Keratinocyte (primary cell): ENCODE measurements at regions not wholly inside any gene's neighbourhood (a gene's known extent, or its start where the extent isn't known, plus 50 kb on each side); places are given as distances from the start of the nearest gene placed in this dataset.

Experiments
- DNase-seq: peaks from one replicate; pipeline ENCODE4 v3.0.0-alpha.2; 2011; ENCODE audit warnings: low read depth, missing footprints, low spot score
- FAIRE-seq: peaks from 2 replicates; lab custom pipeline; 2011; peaks lifted over from hg19 to GRCh38; lab: Jason Lieb, UNC
- H2AFZ ChIP-seq: 2 replicates; pipeline ENCODE4 v1.6.0; 2012; ENCODE audit warnings: low read length, control low read depth, inconsistent platforms; ENCODE audit not compliant: control insufficient read depth
- H3K27ac ChIP-seq: 2 replicates; pipeline ENCODE4 v1.5.1; 2011; ENCODE audit warnings: low read length; ENCODE audit not compliant: control insufficient read depth, insufficient read depth
- H3K27me3 ChIP-seq: 3 replicates; pipeline ENCODE4 v1.6.0; 2011; ENCODE audit warnings: low read length; ENCODE audit not compliant: control insufficient read depth, insufficient read depth; ENCODE audit errors: extremely low read depth
- H3K36me3 ChIP-seq, 2 experiments: 2 replicates in 1 of 2; 3 replicates in 1 of 2; pipeline ENCODE4 v1.5.1; 2011; ENCODE audit warnings: low read length in 2 of 2, mild to moderate bottlenecking in 1 of 2; ENCODE audit not compliant: control insufficient read depth in 2 of 2, insufficient read depth in 2 of 2; ENCODE audit errors: extremely low read depth in 1 of 2
- H3K4me1 ChIP-seq: 3 replicates; pipeline ENCODE4 v1.5.1; 2011; ENCODE audit warnings: low read length; ENCODE audit not compliant: control insufficient read depth, insufficient read depth; ENCODE audit errors: extremely low read depth
- H3K4me2 ChIP-seq: 3 replicates; pipeline ENCODE4 v1.6.0; 2011; ENCODE audit warnings: low read depth, low read length; ENCODE audit not compliant: control insufficient read depth, insufficient read depth; ENCODE audit errors: extremely low read depth
- H3K4me3 ChIP-seq, 3 experiments: fragments of 200-600 bp in 1 of 3; sonication (generic) in 1 of 3; 2 replicates in 2 of 3; 3 replicates in 1 of 3; pipeline ENCODE4 v1.5.1; 2011 to 2016; ENCODE audit warnings: low read length in 3 of 3, mild to moderate bottlenecking in 3 of 3, control low read depth in 2 of 3, inconsistent platforms in 1 of 3, low read depth in 1 of 3, mixed read lengths in 1 of 3, mixed run types in 1 of 3, moderate library complexity in 1 of 3; ENCODE audit not compliant: control insufficient read depth in 2 of 3, insufficient read depth in 2 of 3; ENCODE audit errors: extremely low read depth in 1 of 3
- H3K79me2 ChIP-seq: 2 replicates; pipeline ENCODE4 v1.6.0; 2012; ENCODE audit warnings: low read length; ENCODE audit not compliant: control insufficient read depth, insufficient read depth
- H3K9ac ChIP-seq: 3 replicates; pipeline ENCODE4 v1.6.0; 2011; ENCODE audit warnings: low read length; ENCODE audit not compliant: control insufficient read depth, insufficient read depth; ENCODE audit errors: extremely low read depth
- H3K9me1 ChIP-seq: 3 replicates; pipeline ENCODE4 v1.6.0; 2011; ENCODE audit warnings: low read length; ENCODE audit not compliant: control insufficient read depth, insufficient read depth; ENCODE audit errors: extremely low read depth
- H3K9me3 ChIP-seq: 2 replicates; pipeline ENCODE4 v1.5.1; 2012; ENCODE audit warnings: low read depth, low read length; ENCODE audit not compliant: control insufficient read depth
- H4K20me1 ChIP-seq: 3 replicates; pipeline ENCODE4 v1.6.0; 2011; ENCODE audit warnings: low read length; ENCODE audit not compliant: control insufficient read depth, insufficient read depth; ENCODE audit errors: extremely low read depth
- CTCF ChIP-seq, 3 experiments: IDR thresholded peaks in 1 of 3; conservative IDR thresholded peaks in 1 of 3; optimal IDR thresholded peaks in 1 of 3; 2 replicates in 2 of 3; 3 replicates in 1 of 3; pipeline versions ENCODE3 to v1.5.1; 2011; ENCODE audit warnings: low read length in 3 of 3, mild to moderate bottlenecking in 3 of 3, moderate library complexity in 2 of 3, control low read depth in 1 of 3, inconsistent platforms in 1 of 3; ENCODE audit not compliant: insufficient read depth in 2 of 3; ENCODE audit errors: extremely low read depth in 1 of 3
- EZH2 ChIP-seq: IDR thresholded peaks from one replicate; pipeline ENCODE4 v1.6.1; 2012; ENCODE audit warnings: inconsistent platforms, mild to moderate bottlenecking, low read length, moderate library complexity
- dilution Hi-C: fragments of 300-500 bp; cut with MboI; formaldehyde crosslinking; loops from one replicate; pipeline ENCODE4 v1.7.0; 2020; ENCODE audit warnings: low sequenced_read_pairs; ENCODE audit not compliant: extremely low pct_ligation_motif_present

GRCh38 chr2:16123421-16123820 lies 183.1 kb downstream of the MYCN start:
- no peaks in the 10 kb centered on the region for H3K36me3 ChIP-seq
- dilution Hi-C loops, result no loop called here
- H3K27me3 ChIP-seq, result no peaks in the 10 kb centered on the region
- H3K4me2 ChIP-seq, result no peak overlapping the region
- no peak overlapping the region for H2AFZ ChIP-seq
- no peak overlapping the region for H3K9ac ChIP-seq
- TF ChIP-seq EZH2, result no peak
- no peak overlapping the region for H3K27ac ChIP-seq
- H3K9me3 ChIP-seq, result no peaks in the 10 kb centered on the region
- no peak for DNase-seq
- no peak overlapping the region for H3K4me3 ChIP-seq
- no peaks in the 10 kb centered on the region for H3K9me1 ChIP-seq
- H3K4me1 ChIP-seq, result peaks cover 3% of the 10 kb centered on the region
- FAIRE-seq, result no peak
- no peaks in the 10 kb centered on the region for H3K79me2 ChIP-seq
- H4K20me1 ChIP-seq, result no peaks in the 10 kb centered on the region

GRCh38 chr2:16122556-16122955 lies 182.2 kb downstream of the MYCN start:
- Histone ChIP-seq H4K20me1 (no peaks in the 10 kb centered on the region), H3K79me2 (no peaks in the 10 kb centered on the region), H3K27me3 (no peaks in the 10 kb centered on the region), H3K4me1 (peaks cover 3% of the 10 kb centered on the region), H2AFZ (no peak overlapping the region), H3K9me3 (no peaks in the 10 kb centered on the region), H3K36me3 (no peaks in the 10 kb centered on the region), H3K4me3 (no peak overlapping the region), H3K9ac (no peak overlapping the region), H3K27ac (no peak overlapping the region), H3K9me1 (no peaks in the 10 kb centered on the region), H3K4me2 (no peak overlapping the region)
- FAIRE-seq (no peak), DNase-seq (no peak)
- TF ChIP-seq EZH2 (no peak), CTCF (optimal IDR thresholded peaks at IDR 0.05 in 1 of 3, IDR thresholded peaks at IDR 0.05 in 1 of 3, conservative IDR thresholded peaks at IDR 0.05 in 1 of 3; ENCODE audit: extremely low read depth in 1 of 3, insufficient read depth in 2 of 3, low read length in 3 of 3) (no peak)
- dilution Hi-C loops, result no loop called here

GRCh38 chr2:16121986-16122390 lies 181.6 kb downstream of the MYCN start:
- no peaks in the 10 kb centered on the region for H3K9me3 ChIP-seq
- no peaks in the 10 kb centered on the region for H3K36me3 ChIP-seq
- TF ChIP-seq CTCF (optimal IDR thresholded peaks at IDR 0.05 in 1 of 3, IDR thresholded peaks at IDR 0.05 in 1 of 3, conservative IDR thresholded peaks at IDR 0.05 in 1 of 3; ENCODE audit: extremely low read depth in 1 of 3, insufficient read depth in 2 of 3, low read length in 3 of 3) (no peak), EZH2 (no peak)
- no peak overlapping the region for H3K9ac ChIP-seq
- peaks cover 3% of the 10 kb centered on the region for H3K4me1 ChIP-seq
- no peaks in the 10 kb centered on the region for H4K20me1 ChIP-seq
- H3K4me2 ChIP-seq, result no peak overlapping the region
- no peak overlapping the region for H3K4me3 ChIP-seq
- no peak overlapping the region for H2AFZ ChIP-seq
- H3K9me1 ChIP-seq, result no peaks in the 10 kb centered on the region
- no peaks in the 10 kb centered on the region for H3K27me3 ChIP-seq
- no peak overlapping the region for H3K27ac ChIP-seq
- FAIRE-seq (no peak), DNase-seq (no peak)
- no peaks in the 10 kb centered on the region for H3K79me2 ChIP-seq
- dilution Hi-C loops, result no loop called here
